ENCODE measurements at regions not wholly inside any gene's neighbourhood (a gene's known extent, or its start where the extent isn't known, plus 50 kb on each side); places are given as distances from the start of the nearest gene placed in this dataset.

DNA sequence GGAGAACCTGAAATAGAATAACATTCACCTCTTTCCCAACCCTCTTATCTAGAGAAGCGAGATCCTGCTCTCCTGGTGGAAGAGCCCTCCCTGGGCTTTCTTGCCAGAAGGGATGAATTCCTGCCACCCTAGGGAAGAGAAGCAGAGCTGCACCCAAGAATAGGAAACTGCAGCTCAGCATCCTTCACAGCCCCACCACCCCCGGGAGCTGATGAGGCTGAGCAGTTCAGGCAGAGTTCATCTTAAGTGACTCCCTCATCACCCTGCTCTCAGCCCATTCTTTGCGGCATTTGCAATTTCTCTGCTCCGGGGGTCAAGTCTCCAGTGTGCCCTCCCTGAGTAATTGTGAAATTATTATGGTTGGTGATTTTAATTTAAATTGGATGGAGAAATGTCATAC is 514.9 kb downstream of the BUD13 start:
- DNase-seq (ENCODE audit: low read depth in 1 of 2, low spot score in 1 of 2) (no peak), ATAC-seq (no peak), FAIRE-seq (no peak)
- WGBS (ENCODE audit: missing lambda C conversion rate), result 33% methylated on average over 4 of the region's 4 CpGs
- Histone ChIP-seq H3K9me3 (no peaks in the 10 kb centered on the region), H3K4me2 (no peak overlapping the region), H3K4me3 (no peak overlapping the region), H3K4me1 (no peaks in the 10 kb centered on the region), H3K27ac (no peak overlapping the region)
- ChIA-PET POLR2A (no interaction called here), CTCF (no interaction called here)
- TF ChIP-seq REST (IDR thresholded peaks at IDR 0.05) (no peak), HOXB13 (CRISPR knock-in tag; IDR thresholded peaks at IDR 0.05; ENCODE audit: low read depth) (no peak), HEYL (CRISPR knock-in tag; IDR thresholded peaks at IDR 0.05) (no peak), CBX8 (IDR thresholded peaks at IDR 0.05) (no peak), KDM5A (IDR thresholded peaks at IDR 0.05) (no peak), HOXB5 (CRISPR knock-in tag; IDR thresholded peaks at IDR 0.05) (no peak), PHF8 (IDR thresholded peaks at IDR 0.05; ENCODE audit: borderline replicate concordance, low read depth) (no peak), KDM1A (IDR thresholded peaks at IDR 0.05; ENCODE audit: low read depth) (no peak), EHMT2 (IDR thresholded peaks at IDR 0.05; ENCODE audit: low read depth) (no peak), NR3C1 (IDR thresholded peaks at IDR 0.05) (no peak), EP300 (IDR thresholded peaks at IDR 0.05) (no peak), TFCP2L1 (CRISPR knock-in tag; IDR thresholded peaks at IDR 0.05) (no peak), HMGXB4 (CRISPR knock-in tag; IDR thresholded peaks at IDR 0.05; ENCODE audit: borderline replicate concordance) (no peak), CHD2 (IDR thresholded peaks at IDR 0.05; ENCODE audit: low read length, partially characterized antibody) (no peak), RAD21 (conservative IDR thresholded peaks at IDR 0.05 in 1 of 2, IDR thresholded peaks at IDR 0.05 in 1 of 2) (no peak), JUNB (IDR thresholded peaks at IDR 0.05) (no peak), CHD4 (IDR thresholded peaks at IDR 0.05; ENCODE audit: borderline replicate concordance) (no peak)
- TF ChIP-seq, protein P1, sequence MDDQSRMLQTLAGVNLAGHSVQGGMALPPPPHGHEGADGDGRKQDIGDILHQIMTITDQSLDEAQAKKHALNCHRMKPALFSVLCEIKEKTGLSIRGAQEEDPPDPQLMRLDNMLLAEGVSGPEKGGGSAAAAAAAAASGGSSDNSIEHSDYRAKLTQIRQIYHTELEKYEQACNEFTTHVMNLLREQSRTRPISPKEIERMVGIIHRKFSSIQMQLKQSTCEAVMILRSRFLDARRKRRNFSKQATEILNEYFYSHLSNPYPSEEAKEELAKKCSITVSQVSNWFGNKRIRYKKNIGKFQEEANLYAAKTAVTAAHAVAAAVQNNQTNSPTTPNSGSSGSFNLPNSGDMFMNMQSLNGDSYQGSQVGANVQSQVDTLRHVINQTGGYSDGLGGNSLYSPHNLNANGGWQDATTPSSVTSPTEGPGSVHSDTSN (IDR thresholded peaks at IDR 0.05), result no peak
- TF ChIP-seq, protein P2, sequence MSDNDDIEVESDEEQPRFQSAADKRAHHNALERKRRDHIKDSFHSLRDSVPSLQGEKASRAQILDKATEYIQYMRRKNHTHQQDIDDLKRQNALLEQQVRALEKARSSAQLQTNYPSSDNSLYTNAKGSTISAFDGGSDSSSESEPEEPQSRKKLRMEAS (IDR thresholded peaks at IDR 0.05), result no peak
- TF ChIP-seq, protein P3, sequence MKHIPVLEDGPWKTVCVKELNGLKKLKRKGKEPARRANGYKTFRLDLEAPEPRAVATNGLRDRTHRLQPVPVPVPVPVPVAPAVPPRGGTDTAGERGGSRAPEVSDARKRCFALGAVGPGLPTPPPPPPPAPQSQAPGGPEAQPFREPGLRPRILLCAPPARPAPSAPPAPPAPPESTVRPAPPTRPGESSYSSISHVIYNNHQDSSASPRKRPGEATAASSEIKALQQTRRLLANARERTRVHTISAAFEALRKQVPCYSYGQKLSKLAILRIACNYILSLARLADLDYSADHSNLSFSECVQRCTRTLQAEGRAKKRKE (CRISPR knock-in tag; IDR thresholded peaks at IDR 0.05; ENCODE audit: low read depth), result no peak

GRCh38 chr11:116257092-116257491 is 515.7 kb downstream of the BUD13 start:
- ChIA-PET POLR2A (no interaction called here), CTCF (no interaction called here)
- no peak overlapping the region for H3K27ac ChIP-seq
- H3K9me3 ChIP-seq, result no peaks in the 10 kb centered on the region
- DNase-seq (ENCODE audit: low read depth in 1 of 2, low spot score in 1 of 2) (no peak), FAIRE-seq (no peak), ATAC-seq (peak in 1 of 2 experiments; percentile 57; a peak in 2 of 6 replicates)
- TF ChIP-seq EHMT2 (IDR thresholded peaks at IDR 0.05; ENCODE audit: low read depth) (no peak), CEBPB (IDR thresholded peaks at IDR 0.05) (no peak), HOXB5 (CRISPR knock-in tag; IDR thresholded peaks at IDR 0.05) (no peak)
- H3K4me3 ChIP-seq, result no peak overlapping the region
- no peaks in the 10 kb centered on the region for H3K4me1 ChIP-seq
- 0% methylated on average over 1 of the region's 1 CpG for WGBS (ENCODE audit: missing lambda C conversion rate)
- no peak overlapping the region for H3K4me2 ChIP-seq
